HCT116 (cell line): ENCODE measurements at regions not wholly inside any gene's neighbourhood (a gene's known extent, or its start where the extent isn't known, plus 50 kb on each side); places are given as distances from the start of the nearest gene placed in this dataset.
A peak's percentile ranks its signal among the peaks of the same experiment; 100 is the strongest.

Source experiments
- ATAC-seq: fragments of 200-7000 bp; cut with Tn5 transposase; 2 replicates; pipeline ENCODE4 v1.9.1; 2020; ENCODE audit warnings: mild to moderate bottlenecking, moderate library complexity
- BruUV-seq: library from RNA; stranded (reverse); fragments of 400-500 nt; replicated peaks from 2 replicates; lab custom pipeline; 2021; lab: Mats Ljungman, UMichigan
- CTCF ChIA-PET: fragments of 300-600 bp; sonication (Branson Sonifier 250); formaldehyde crosslinking; loops from one replicate; lab custom pipeline; 2021; ENCODE audit warnings: antibody characterized with exemption; lab: Charles Lee
- POLR2A ChIA-PET: fragments of 300-600, 350-600 bp; sonication (Branson Sonifier 250); formaldehyde crosslinking; loops from one replicate; lab custom pipeline; 2021; ENCODE audit warnings: antibody characterized with exemption; lab: Charles Lee
- RAD21 ChIA-PET, 2 experiments: fragments of 300-600 bp; sonication (Branson Sonifier 250); formaldehyde crosslinking; loops; one replicate each; lab custom pipeline; 2023; ENCODE audit warnings: low total read pairs in 2 of 2; ENCODE audit not compliant: uncharacterized antibody in 2 of 2, unreplicated experiment in 2 of 2, low non-redundant PET in 1 of 2; lab: Charles Lee
- DNase-seq: peaks from one replicate; pipeline ENCODE4 v3.0.0-alpha.2; 2010; ENCODE audit warnings: low read depth, low spot score
- H2AFZ ChIP-seq: fragments of 200-600 bp; shearing (Covaris generic), sonication (generic); 2 replicates; pipeline ENCODE4 v1.6.1; 2017; ENCODE audit warnings: low read depth, mixed run types, mixed read lengths, antibody characterized with exemption, low read length; ENCODE audit not compliant: poor library complexity, severe bottlenecking
- H3K27ac ChIP-seq: 2 replicates; pipeline ENCODE4 v1.5.1; 2012; ENCODE audit warnings: low read depth, low read length
- H3K27me3 ChIP-seq: fragments of 200-600 bp; sonication (generic); 2 replicates; pipeline ENCODE4 v1.6.1; 2016; ENCODE audit warnings: mixed run types, low read length, mixed read lengths; ENCODE audit not compliant: insufficient read depth
- H3K36me3 ChIP-seq, 2 experiments: fragments of 200-500 bp in 1 of 2; fragments of 200-600 bp in 1 of 2; sonication (Bioruptor generic) in 1 of 2; sonication (generic) in 1 of 2; 2 replicates each; pipeline versions ENCODE4 v1.5.1 to v1.6.1; 2014 to 2016; ENCODE audit warnings: low read length in 2 of 2, inconsistent platforms in 1 of 2, mixed read lengths in 1 of 2, mixed run types in 1 of 2; ENCODE audit not compliant: insufficient read depth in 2 of 2, control insufficient read depth in 1 of 2
- H3K4me1 ChIP-seq, 2 experiments: fragments of 200-600 bp in 1 of 2; sonication (generic) in 1 of 2; 2 replicates each; pipeline versions ENCODE4 v1.5.1 to v1.6.1; 2012 to 2017; ENCODE audit warnings: low read length in 2 of 2, inconsistent platforms in 1 of 2, mild to moderate bottlenecking in 1 of 2, mixed read lengths in 1 of 2, mixed run types in 1 of 2, moderate library complexity in 1 of 2; ENCODE audit not compliant: insufficient read depth in 2 of 2, control insufficient read depth in 1 of 2
- H3K4me2 ChIP-seq: fragments of 200-600 bp; sonication (generic); 2 replicates; pipeline ENCODE4 v1.6.1; 2017; ENCODE audit warnings: mixed run types, low read length, mixed read lengths
- H3K4me3 ChIP-seq, 2 experiments: fragments of 200-600 bp in 1 of 2; sonication (generic) in 1 of 2; replicated peaks in 1 of 2; 2 replicates each; pipeline ENCODE4 v1.5.1; 2011 to 2016; ENCODE audit warnings: low read length in 2 of 2, control low read depth in 1 of 2, low read depth in 1 of 2, mild to moderate bottlenecking in 1 of 2, mixed read lengths in 1 of 2, mixed run types in 1 of 2
- H3K79me2 ChIP-seq: fragments of 200-600 bp; sonication (generic); 2 replicates; pipeline ENCODE4 v1.6.1; 2017; ENCODE audit warnings: mild to moderate bottlenecking, mixed run types, low read length, moderate library complexity, mixed read lengths; ENCODE audit not compliant: insufficient read depth
- H3K9ac ChIP-seq: fragments of 200-600 bp; sonication (generic); 2 replicates; pipeline ENCODE4 v1.6.1; 2016; ENCODE audit warnings: low read length, mixed read lengths
- H3K9me2 ChIP-seq: fragments of 200-600 bp; sonication (generic), shearing (Covaris generic); 2 replicates; pipeline ENCODE4 v1.6.1; 2017; ENCODE audit warnings: mixed run types, mild to moderate bottlenecking, moderate library complexity; ENCODE audit not compliant: insufficient read depth
- H3K9me3 ChIP-seq, 2 experiments: fragments of 200-500 bp in 1 of 2; fragments of 200-600 bp in 1 of 2; sonication (Bioruptor generic) in 1 of 2; sonication (generic) in 1 of 2; 2 replicates each; pipeline ENCODE4 v1.6.1; 2014 to 2017; ENCODE audit warnings: low read length in 2 of 2, mixed read lengths in 2 of 2, inconsistent platforms in 1 of 2, low read depth in 1 of 2, mild to moderate bottlenecking in 1 of 2, mixed run types in 1 of 2, moderate library complexity in 1 of 2; ENCODE audit not compliant: control insufficient read depth in 1 of 2, insufficient read depth in 1 of 2
- H4K20me1 ChIP-seq: fragments of 200-600 bp; sonication (generic), shearing (Covaris generic); 2 replicates; pipeline ENCODE4 v1.6.1; 2017; ENCODE audit warnings: mixed run types, mild to moderate bottlenecking, moderate library complexity; ENCODE audit not compliant: insufficient read depth
- CBX3 ChIP-seq: IDR thresholded peaks from 2 replicates; pipeline ENCODE4 v1.6.1; 2012; ENCODE audit warnings: low read depth
- CTCF ChIP-seq, 3 experiments: fragments of 200-600 bp in 1 of 3; sonication (generic) in 1 of 3; IDR thresholded peaks in 2 of 3; conservative IDR thresholded peaks in 1 of 3; 2 replicates each; pipeline ENCODE4 v1.5.1; 2012 to 2017; ENCODE audit warnings: low read depth in 2 of 3, low read length in 2 of 3, antibody characterized with exemption in 1 of 3, borderline replicate concordance in 1 of 3, control low read depth in 1 of 3, mild to moderate bottlenecking in 1 of 3, mixed read lengths in 1 of 3, mixed run types in 1 of 3, moderate library complexity in 1 of 3; ENCODE audit not compliant: insufficient read depth in 1 of 3
- ELF1 ChIP-seq: IDR thresholded peaks from 2 replicates; pipeline ENCODE4 v1.6.1; 2012; ENCODE audit warnings: low read depth, borderline replicate concordance
- FOSL1 ChIP-seq: IDR thresholded peaks from 2 replicates; pipeline ENCODE4 v1.6.1; 2012; ENCODE audit warnings: low read depth
- SRF ChIP-seq: IDR thresholded peaks from 2 replicates; pipeline ENCODE4 v1.6.1; 2012; ENCODE audit warnings: low read depth
- intact Hi-C: fragments of 100-400 bp; cut with micrococcal nuclease; formaldehyde crosslinking; loops from 2 replicates; pipeline ENCODE4 v1.10.0; 2022

GRCh38 chr4:79575709-79576428 is 167.8 kb upstream of the GK2 start:
- no peak overlapping the region for H3K27ac ChIP-seq
- no peaks in the 10 kb centered on the region for H3K9me2 ChIP-seq
- no peak overlapping the region for H3K9ac ChIP-seq
- no peaks in the 10 kb centered on the region for H3K36me3 ChIP-seq
- ChIA-PET RAD21 (no interaction called here), POLR2A (no interaction called here), CTCF (no interaction called here)
- no peak overlapping the region for H3K4me2 ChIP-seq
- intact Hi-C loops, result loop anchor here (1.0 to 2.0 kb wide), 2 partner anchors 533 to 624 kb away; no protein-coding TSS in a partner anchor
- no peaks in the 10 kb centered on the region for H3K79me2 ChIP-seq
- H3K4me3 ChIP-seq, result no peak overlapping the region
- peaks cover 30% of the 10 kb centered on the region for H3K27me3 ChIP-seq
- ATAC-seq (peak; percentile 17; the same call in 1 of the 2 replicates), DNase-seq (no peak)
- no TSS peak for BruUV-seq
- no peak overlapping the region for H2AFZ ChIP-seq
- H4K20me1 ChIP-seq, result no peaks in the 10 kb centered on the region
- no peaks in the 10 kb centered on the region for H3K9me3 ChIP-seq
- H3K4me1 ChIP-seq, result no peaks in the 10 kb centered on the region
- TF ChIP-seq CBX3 (no peak), ELF1 (no peak), FOSL1 (no peak)
- TF ChIP-seq, all 23 proteins: peak for 0

DNA sequence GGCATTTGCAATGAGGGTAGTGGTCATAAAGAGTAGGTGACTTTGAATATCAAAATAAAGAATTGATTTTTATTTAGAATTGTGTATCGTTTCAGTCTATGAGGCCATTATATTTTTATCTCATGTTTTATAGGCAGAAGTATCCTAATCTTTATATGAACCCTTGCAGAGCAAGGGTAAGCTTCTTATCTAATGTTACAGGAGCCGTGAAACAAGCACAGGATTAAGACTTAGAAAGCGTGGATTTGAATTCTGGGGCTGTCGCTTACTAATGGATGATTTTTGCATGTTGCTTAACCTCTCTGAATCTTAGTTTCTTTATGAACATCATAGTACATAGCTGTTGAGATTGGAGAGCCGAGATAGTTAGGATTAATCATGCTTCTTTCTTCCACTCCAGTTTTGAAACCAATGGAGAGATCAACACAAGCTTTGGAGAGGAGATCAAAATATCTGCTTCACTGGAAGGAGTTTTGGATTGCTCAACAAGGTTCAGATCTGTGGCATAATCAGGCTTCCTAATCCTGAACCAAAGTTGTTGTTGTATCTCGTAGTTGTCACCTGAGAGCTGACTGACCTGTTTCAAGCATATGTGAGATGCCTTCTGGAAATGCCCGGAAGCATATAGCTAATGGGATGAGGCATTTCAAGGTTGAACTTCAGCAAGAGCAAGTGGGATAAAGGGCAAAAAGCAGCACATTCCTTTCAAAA is 166.9 kb upstream of the GK2 start:
- CTCF ChIA-PET, result interaction anchor here (0.6 kb wide), 1 partner anchor 533 kb away, joined by 4 read pairs; no protein-coding TSS in a partner anchor

More for the DNA sequence above, 166.9 kb upstream of the GK2 start:
- H3K9me3 ChIP-seq, result no peaks in the 10 kb centered on the region
- H3K27me3 ChIP-seq, result peaks cover 30% of the 10 kb centered on the region
- ChIA-PET RAD21 (no interaction called here), POLR2A (no interaction called here)
- BruUV-seq, result no TSS peak
- no peaks in the 10 kb centered on the region for H3K79me2 ChIP-seq
- H3K9me2 ChIP-seq, result no peaks in the 10 kb centered on the region
- DNase-seq, result no peak
- H4K20me1 ChIP-seq, result no peaks in the 10 kb centered on the region
- no peak overlapping the region for H3K4me2 ChIP-seq
- H2AFZ ChIP-seq, result no peak overlapping the region
- TF ChIP-seq CTCF (IDR thresholded peaks at IDR 0.05 in 2 of 3, conservative IDR thresholded peaks at IDR 0.05 in 1 of 3; ENCODE audit: borderline replicate concordance in 1 of 3, insufficient read depth in 1 of 3, low read depth in 2 of 3, low read length in 2 of 3), result no peak
- no peak for TF ChIP-seq SRF
- H3K9ac ChIP-seq, result no peak overlapping the region
- ATAC-seq, result no peak
- H3K27ac ChIP-seq, result no peak overlapping the region
- H3K36me3 ChIP-seq, result no peaks in the 10 kb centered on the region
- no peaks in the 10 kb centered on the region for H3K4me1 ChIP-seq
- H3K4me3 ChIP-seq, result no peak overlapping the region
- intact Hi-C loops, result no loop called here
